Upper lobe of left lung (tissue), 6 donors: ENCODE measurements at regions not wholly inside any gene's neighbourhood (a gene's known extent, or its start where the extent isn't known, plus 50 kb on each side); places are given as distances from the start of the nearest gene placed in this dataset.
A peak's percentile ranks its signal among the peaks of the same experiment; 100 is the strongest.

Experiments
- ATAC-seq, 2 donors: fragments of 200-7000 bp; cut with Tn5 transposase; one replicate each; pipeline ENCODE4 v1.9.1; 2022; ENCODE audit warnings: mild to moderate bottlenecking in 2 of 2, moderate library complexity in 2 of 2; ENCODE audit not compliant: low FRiP score in 2 of 2
- DNase-seq, 2 donors: peaks; one replicate each; pipeline ENCODE4 v3.0.0-alpha.2; 2019 to 2020
- H3K27ac ChIP-seq, 4 donors: fragments of 200-600 bp; sonication (generic); one replicate each; pipeline ENCODE4 v1.5.1; 2016 to 2019
- H3K27me3 ChIP-seq, 4 donors: fragments of 200-600 bp; sonication (generic); one replicate each; pipeline ENCODE4 v1.5.1; 2017 to 2019
- H3K36me3 ChIP-seq, 4 donors: fragments of 200-600 bp; sonication (generic); one replicate each; pipeline ENCODE4 v1.5.1; 2016 to 2019
- H3K4me1 ChIP-seq, 4 donors: fragments of 200-600 bp; sonication (generic); one replicate each; pipeline ENCODE4 v1.5.1; 2018 to 2019
- H3K4me3 ChIP-seq, 4 donors: fragments of 200-600 bp; sonication (generic); one replicate each; pipeline ENCODE4 v1.5.1; 2017 to 2019; ENCODE audit warnings: mild to moderate bottlenecking in 2 of 4, moderate library complexity in 1 of 4
- H3K9me3 ChIP-seq, 4 donors: fragments of 200-600 bp; sonication (generic); one replicate each; pipeline ENCODE4 v1.5.1; 2018 to 2019
- EP300 ChIP-seq, 4 donors: sonication (generic); formaldehyde crosslinking; IDR thresholded peaks; one replicate each; pipeline ENCODE4 v1.5.1; 2017; ENCODE audit warnings: antibody characterized with exemption in 4 of 4, control low read depth in 2 of 4
- POLR2A ChIP-seq, 4 donors: fragments of 450-650 bp; IDR thresholded peaks; one replicate each; pipeline ENCODE4 v1.5.1; 2016 to 2017; ENCODE audit warnings: antibody characterized with exemption in 4 of 4, mild to moderate bottlenecking in 2 of 4
- POLR2AphosphoS5 ChIP-seq, 2 donors: sonication (generic); formaldehyde crosslinking; IDR thresholded peaks; one replicate each; pipeline ENCODE4 v1.5.1; 2017; ENCODE audit warnings: antibody characterized with exemption in 2 of 2
- WGBS, 2 donors: methylation state at CpG; one replicate each; pipeline ENCODE4 v1.1.5; 2017 to 2018; 5-methylcytosine and 5-hydroxymethylcytosine counted together
- TF ChIP-seq, protein P1 (sequence below), 6 experiments: fragments of 450-650 bp in 4 of 6; fragments of 200-600 bp in 2 of 6; sonication (generic) in 2 of 6; IDR thresholded peaks; one replicate each; pipeline ENCODE4 v1.5.1; 2016 to 2019; ENCODE audit warnings: antibody characterized with exemption in 6 of 6
- donor health status: DM: no; HTN: no; CAD: no; lungs with moderate emphysema.
- donor health status: DM: no; HTN: yes; CAD: no; lungs with severe emphysema.

DNA sequence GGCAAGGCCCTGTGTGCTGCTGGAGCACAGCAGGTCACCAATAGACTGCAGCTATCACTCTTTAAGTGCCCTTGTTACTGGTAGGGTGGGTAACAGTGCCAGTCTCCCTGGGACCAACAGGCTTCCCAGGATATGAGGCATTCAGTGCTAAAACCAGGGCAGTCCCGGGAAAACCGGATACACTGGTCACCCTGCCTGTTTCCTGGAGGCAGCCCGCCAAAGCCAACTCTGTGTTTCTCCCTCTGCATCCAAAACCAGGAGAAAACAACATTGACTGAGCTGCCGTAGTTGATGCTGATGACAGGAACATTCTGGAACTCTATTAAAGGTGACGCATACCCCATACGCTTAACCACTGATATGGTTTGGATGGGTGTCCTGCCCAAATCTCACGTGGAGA is 149.1 kb downstream of the SHANK2 start:
- 47 to 58% methylated on average over 3 to 7 of the region's 7 CpGs for WGBS, 2 donors
- ATAC-seq (no peak), DNase-seq (no peak)
- Histone ChIP-seq H3K9me3 (no peaks in the 10 kb centered on the region), H3K27ac (no peak overlapping the region), H3K4me1 (no peaks in the 10 kb centered on the region), H3K36me3 (peaks cover 0 to 3% (median 0%) of the 10 kb centered on the region in 4 donors), H3K4me3 (no peak overlapping the region), H3K27me3 (no peaks in the 10 kb centered on the region)
- TF ChIP-seq EP300 (IDR thresholded peaks at IDR 0.05) (no peak), POLR2AphosphoS5 (IDR thresholded peaks at IDR 0.05) (no peak), POLR2A (IDR thresholded peaks at IDR 0.05) (no peak)
- TF ChIP-seq, protein P1, sequence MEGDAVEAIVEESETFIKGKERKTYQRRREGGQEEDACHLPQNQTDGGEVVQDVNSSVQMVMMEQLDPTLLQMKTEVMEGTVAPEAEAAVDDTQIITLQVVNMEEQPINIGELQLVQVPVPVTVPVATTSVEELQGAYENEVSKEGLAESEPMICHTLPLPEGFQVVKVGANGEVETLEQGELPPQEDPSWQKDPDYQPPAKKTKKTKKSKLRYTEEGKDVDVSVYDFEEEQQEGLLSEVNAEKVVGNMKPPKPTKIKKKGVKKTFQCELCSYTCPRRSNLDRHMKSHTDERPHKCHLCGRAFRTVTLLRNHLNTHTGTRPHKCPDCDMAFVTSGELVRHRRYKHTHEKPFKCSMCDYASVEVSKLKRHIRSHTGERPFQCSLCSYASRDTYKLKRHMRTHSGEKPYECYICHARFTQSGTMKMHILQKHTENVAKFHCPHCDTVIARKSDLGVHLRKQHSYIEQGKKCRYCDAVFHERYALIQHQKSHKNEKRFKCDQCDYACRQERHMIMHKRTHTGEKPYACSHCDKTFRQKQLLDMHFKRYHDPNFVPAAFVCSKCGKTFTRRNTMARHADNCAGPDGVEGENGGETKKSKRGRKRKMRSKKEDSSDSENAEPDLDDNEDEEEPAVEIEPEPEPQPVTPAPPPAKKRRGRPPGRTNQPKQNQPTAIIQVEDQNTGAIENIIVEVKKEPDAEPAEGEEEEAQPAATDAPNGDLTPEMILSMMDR (IDR thresholded peaks at IDR 0.05) = no peak

DNA sequence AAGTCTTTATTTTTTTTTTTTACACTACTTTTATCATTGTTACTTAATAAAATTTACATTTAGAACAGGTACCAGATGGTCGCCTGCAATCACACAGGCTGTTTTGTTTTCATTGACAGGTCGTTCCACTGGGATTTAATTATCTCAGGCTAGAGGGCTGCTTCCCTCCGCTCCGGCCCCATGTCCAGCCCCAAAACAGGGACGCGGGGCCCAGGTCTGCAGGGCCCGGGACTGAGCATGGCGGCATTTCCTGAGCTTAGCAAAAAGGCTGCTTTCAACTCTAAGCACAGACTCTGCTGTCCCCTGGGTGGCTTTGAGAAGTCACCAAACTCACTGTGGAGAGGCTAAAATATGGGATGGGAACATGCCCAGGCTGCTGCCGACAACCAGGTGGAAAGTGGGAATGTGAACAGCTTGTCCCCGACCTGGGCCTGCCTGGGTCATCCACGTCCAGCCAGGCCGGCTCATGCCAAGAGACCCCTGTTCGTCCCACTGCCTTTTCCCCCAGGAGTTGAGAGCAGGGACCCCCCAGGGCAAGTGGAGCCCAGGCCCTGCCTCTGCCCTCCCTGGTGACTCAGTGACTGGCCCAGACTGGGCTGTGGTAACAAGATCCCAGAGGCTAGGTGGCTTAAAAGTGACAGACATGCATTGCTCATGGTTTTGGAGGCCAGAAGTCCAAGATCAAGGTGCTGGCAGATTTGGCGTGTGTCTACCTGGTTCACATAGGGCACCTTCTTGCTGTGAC is 150.0 kb downstream of the SHANK2 start:
- H3K9me3 ChIP-seq = no peaks in the 10 kb centered on the region
- DNase-seq (peak in 1 of 2 donors; percentile 46), ATAC-seq (no peak)
- H3K27me3 ChIP-seq = no peaks in the 10 kb centered on the region
- H3K4me3 ChIP-seq = no peak overlapping the region
- H3K4me1 ChIP-seq = no peaks in the 10 kb centered on the region
- TF ChIP-seq POLR2AphosphoS5 (IDR thresholded peaks at IDR 0.05) = no peak
- no peak for TF ChIP-seq EP300 (IDR thresholded peaks at IDR 0.05)
- no peak for TF ChIP-seq POLR2A (IDR thresholded peaks at IDR 0.05)
- TF ChIP-seq, protein P1 (IDR thresholded peaks at IDR 0.05) = no peak
- WGBS, 2 donors = 82 to 89% methylated on average over 11 to 14 of the region's 14 CpGs
- H3K27ac ChIP-seq = no peak overlapping the region
- no peaks in the 10 kb centered on the region for H3K36me3 ChIP-seq

DNA sequence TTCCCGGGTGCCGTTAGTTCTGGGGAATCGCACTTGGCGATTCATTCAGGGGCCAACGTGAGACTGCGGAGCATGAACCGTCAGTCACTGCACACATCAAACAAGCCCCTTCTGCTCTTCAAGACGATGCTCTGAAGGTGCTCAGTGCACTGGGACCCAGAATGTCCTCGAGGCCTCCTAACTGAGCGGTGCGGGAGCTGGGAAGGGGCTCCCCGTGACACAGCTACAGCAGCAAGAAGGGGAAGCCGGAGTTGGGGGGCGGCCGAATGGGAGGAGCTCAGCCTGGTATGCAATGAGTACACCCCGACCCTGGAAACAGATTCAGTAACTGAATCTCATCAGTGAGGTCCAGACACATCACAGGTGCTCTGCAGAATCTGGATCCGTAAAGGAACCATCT is 150.8 kb downstream of the SHANK2 start:
- ATAC-seq = no peak
- no peak for DNase-seq
- Histone ChIP-seq H3K27me3 (no peaks in the 10 kb centered on the region), H3K36me3 (no peaks in the 10 kb centered on the region), H3K27ac (no peak overlapping the region), H3K9me3 (no peaks in the 10 kb centered on the region), H3K4me1 (no peaks in the 10 kb centered on the region), H3K4me3 (no peak overlapping the region)
- TF ChIP-seq, protein P1 (IDR thresholded peaks at IDR 0.05) = no peak
- TF ChIP-seq EP300 (IDR thresholded peaks at IDR 0.05) (no peak), POLR2A (IDR thresholded peaks at IDR 0.05) (no peak), POLR2AphosphoS5 (IDR thresholded peaks at IDR 0.05) (no peak)
- 84% methylated on average over 17 of the region's 17 CpGs for WGBS, 2 donors

DNA sequence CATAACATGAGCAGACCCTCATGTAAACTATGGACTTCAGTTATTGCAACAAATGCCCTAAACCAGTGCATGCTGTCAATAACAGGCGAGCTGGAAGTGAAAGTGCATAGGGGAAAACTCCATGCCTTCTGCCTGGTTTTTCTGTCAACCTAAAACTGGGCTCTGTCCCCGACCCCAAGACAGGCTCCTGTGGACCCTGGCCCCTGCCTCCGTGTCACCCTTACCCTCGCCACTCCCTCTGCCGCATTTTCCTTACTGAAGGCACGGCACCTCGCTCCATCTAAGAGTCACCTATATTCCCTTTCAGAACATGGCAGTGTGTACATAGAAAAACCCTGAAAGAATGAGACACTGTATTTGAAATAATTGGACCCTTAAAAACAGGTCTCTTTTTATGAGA is 151.3 kb downstream of the SHANK2 start:
- Histone ChIP-seq H3K27ac (no peak overlapping the region), H3K4me3 (no peak overlapping the region), H3K4me1 (no peaks in the 10 kb centered on the region), H3K27me3 (no peaks in the 10 kb centered on the region), H3K9me3 (no peaks in the 10 kb centered on the region), H3K36me3 (no peaks in the 10 kb centered on the region)
- 91 to 93% methylated on average over 7 of the region's 7 CpGs for WGBS, 2 donors
- TF ChIP-seq, protein P1 (IDR thresholded peaks at IDR 0.05) = no peak
- TF ChIP-seq POLR2AphosphoS5 (IDR thresholded peaks at IDR 0.05) (no peak), POLR2A (IDR thresholded peaks at IDR 0.05) (no peak), EP300 (IDR thresholded peaks at IDR 0.05) (no peak)
- ATAC-seq (no peak), DNase-seq (no peak)

DNA sequence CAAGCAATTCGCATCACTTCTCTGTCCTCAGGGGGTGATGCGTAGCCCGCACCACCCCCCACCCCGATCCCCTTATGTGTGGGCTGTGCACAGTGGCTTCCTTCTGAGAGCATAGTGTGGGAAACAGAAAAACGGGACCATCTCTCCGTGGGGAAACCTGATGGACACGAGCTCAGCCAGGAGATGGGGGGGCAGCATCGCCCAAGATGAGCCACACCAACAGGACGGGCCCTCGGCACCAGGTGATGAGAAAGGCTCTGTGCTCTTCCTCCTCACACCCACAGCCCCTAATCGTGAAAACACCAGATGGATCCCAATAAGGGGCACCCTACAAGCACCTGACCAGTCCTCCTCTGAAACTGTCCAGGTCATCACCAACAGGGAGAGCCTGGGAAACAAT is 153.6 kb downstream of the SHANK2 start:
- no peak for TF ChIP-seq EP300 (IDR thresholded peaks at IDR 0.05)
- TF ChIP-seq, protein P1 (IDR thresholded peaks at IDR 0.05) = no peak
- TF ChIP-seq POLR2AphosphoS5 (IDR thresholded peaks at IDR 0.05) = no peak
- no peak for TF ChIP-seq POLR2A (IDR thresholded peaks at IDR 0.05)
- WGBS, 2 donors = 85 to 88% methylated on average over 11 of the region's 11 CpGs
- ATAC-seq (no peak), DNase-seq (no peak)
- Histone ChIP-seq H3K4me1 (no peaks in the 10 kb centered on the region), H3K27me3 (no peaks in the 10 kb centered on the region), H3K36me3 (no peaks in the 10 kb centered on the region), H3K9me3 (no peaks in the 10 kb centered on the region), H3K27ac (no peak overlapping the region), H3K4me3 (no peak overlapping the region)
